ENCODE measurements at regions not wholly inside any gene's neighbourhood (a gene's known extent, or its start where the extent isn't known, plus 50 kb on each side); places are given as distances from the start of the nearest gene placed in this dataset.
"Not testable (repeated sequence)": the region's sequence is repeated elsewhere in the genome, so short reads cannot be mapped to it uniquely, and the experiment has no call there.

GRCh38 chr4:24363751-24364150 lies 220.6 kb downstream of the DHX15 start:
- DNase-seq = no peak

DNA sequence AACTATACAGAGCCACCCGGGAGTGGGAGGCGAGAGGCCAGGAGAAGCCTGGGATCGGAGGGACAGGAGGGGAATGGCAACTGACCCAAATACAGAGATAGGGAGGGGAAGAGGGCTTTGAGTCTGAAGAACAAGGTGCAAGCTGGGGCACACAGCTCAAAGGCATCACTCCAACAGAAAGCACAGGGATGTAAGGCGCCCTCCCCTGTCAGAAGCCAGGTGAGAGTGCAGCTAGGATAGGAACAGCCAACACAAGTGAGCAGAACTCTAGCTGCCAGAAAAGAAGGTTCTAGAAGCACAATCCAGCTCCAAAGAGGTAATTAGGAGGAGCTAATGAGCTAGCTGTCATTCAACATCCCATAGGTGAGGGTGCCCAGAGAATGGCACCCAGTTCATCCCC lies 232.2 kb downstream of the DHX15 start:
- no peak for DNase-seq

- DNase-seq = not testable (repeated sequence)
Measured at GRCh38 chr4:24349168-24349996, 235.0 kb downstream of the DHX15 start.

DNA sequence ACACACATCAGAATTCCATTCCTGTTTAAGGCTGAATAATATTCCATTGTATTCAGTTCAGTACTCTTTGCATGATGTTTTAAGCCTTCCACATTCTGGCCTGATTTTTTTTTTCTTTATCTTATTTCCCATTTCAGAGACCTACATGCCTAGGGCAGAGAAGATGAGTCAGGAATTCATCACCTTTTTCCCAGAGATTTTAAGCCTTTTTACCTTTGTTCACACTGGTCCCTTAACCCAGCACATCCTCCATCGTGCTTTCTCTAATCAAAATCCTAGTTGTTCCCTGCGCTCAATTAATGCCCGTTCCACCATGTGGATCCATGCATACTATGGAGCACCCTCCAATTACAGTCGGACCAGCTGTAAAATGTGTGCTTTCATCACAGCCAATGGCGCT lies 245.1 kb downstream of the DHX15 start:
- no peak for DNase-seq

DNA sequence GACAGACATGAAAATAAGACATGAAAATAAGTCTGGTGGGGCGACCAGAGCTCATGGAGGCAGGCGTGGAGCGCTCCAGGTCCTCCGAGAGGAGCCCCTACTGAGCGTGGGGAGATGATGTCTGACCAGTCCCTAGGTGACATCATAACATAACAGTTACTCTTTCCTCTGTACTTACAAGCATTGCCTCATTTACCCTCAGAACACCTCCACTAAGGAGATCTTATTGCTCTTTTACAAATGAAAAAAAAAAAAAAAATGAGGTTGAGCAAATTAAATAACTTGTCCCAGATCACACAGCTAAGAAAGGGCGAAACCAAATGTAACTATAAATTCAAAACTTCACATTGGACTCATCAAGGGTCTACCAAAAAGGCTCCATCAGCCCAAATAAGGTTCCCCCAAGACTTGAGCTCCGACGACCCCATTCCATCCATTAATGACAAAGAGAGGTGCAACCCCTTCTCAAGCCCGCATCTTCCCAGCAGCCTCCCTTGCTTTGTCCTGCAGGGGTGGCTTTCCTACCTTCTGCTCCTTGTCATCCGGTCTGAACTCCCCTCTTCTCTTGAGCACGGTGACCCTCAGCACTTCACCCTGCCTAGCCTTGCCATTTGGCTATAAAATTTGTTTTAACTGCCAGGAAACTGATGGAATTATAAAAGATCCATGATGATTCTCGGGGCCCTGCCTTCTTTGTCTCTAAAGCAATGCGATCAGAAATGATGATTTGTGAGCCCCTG lies 246.7 kb downstream of the DHX15 start:
- no peak for DNase-seq

DNA sequence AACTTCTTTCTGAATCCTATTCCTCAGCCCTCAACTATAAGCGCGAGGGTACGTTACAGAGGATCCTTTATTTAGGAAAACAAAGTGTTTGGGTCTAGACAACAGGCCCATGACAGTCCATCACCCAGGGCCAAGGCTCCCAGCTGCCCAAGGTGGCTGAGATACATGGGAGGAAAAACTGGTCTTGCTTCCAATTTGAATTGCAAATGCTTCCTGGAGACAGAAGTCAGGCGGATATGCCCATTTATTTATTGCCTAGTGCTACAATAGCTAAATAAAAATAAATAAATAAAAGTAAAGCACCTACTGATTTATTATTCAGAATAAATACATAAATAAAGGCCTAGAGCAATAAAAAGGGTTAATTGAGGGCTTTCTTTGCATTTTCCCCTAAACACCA lies 248.7 kb downstream of the DHX15 start:
- DNase-seq = no peak

- DNase-seq = no peak
Measured at GRCh38 chr4:24334906-24335305, 249.4 kb downstream of the DHX15 start.

DNA sequence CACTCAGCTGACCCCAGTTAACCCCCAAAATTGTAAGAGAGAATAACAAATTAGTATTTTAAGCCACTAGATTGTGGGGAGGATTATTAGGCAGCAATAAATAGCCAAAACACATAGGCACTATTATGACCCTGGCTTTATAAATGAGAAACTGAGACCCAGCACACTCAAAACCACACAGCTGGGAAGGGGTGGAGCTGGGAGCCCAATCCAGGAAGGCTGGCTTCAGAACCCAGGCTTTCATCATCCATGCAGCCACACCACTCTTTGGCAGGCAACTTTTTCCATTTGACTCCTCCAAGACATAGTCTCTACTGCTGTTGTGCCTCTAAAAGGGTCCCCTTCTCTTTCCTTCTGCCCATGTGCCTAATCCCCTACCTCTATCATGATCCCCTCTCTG lies 253.8 kb downstream of the DHX15 start:
- no peak for DNase-seq

- no peak for DNase-seq
Measured at GRCh38 chr4:24330172-24330571, 254.2 kb downstream of the DHX15 start.

- DNase-seq = no peak
Measured at GRCh38 chr4:24328711-24329110, 255.6 kb downstream of the DHX15 start.

DNA sequence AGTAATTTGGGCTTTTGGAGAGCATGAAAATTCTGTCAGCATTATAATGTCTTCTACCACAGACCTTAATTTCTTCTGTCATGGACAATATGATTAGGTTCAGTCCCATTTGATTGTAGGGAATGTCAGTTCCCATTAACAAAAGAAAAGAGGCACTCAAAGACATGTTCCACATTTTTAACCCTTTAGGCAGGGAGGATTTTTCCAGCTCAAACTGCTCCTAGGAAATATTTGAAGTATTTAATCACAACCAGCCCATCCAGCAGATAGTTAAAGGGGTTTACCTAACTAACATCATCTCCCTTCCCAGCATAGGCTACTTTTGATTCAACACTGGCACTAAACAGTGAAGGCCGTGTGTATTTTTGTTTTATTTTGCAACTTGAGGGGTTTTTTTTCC lies 256.0 kb downstream of the DHX15 start:
- DNase-seq = no peak

DNA sequence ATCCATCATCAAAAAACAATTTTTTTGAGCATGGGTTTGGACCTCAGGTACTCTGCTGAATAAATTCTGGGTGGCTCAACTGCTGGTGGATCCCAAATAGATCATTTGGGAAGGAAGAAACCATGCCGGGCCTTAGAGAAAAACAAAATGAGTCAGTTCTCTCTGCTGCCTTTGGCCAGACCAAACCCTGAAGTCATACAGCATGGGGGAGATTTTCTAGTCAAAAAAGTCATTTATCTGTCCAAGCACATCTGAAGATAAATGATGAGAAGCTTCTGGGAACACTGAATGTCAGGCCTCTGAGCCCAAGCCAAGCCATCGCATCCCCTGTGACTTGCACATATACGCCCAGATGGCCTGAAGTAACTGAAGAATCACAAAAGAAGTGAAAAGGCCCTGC lies 261.4 kb downstream of the DHX15 start:
- DNase-seq = no peak

DNA sequence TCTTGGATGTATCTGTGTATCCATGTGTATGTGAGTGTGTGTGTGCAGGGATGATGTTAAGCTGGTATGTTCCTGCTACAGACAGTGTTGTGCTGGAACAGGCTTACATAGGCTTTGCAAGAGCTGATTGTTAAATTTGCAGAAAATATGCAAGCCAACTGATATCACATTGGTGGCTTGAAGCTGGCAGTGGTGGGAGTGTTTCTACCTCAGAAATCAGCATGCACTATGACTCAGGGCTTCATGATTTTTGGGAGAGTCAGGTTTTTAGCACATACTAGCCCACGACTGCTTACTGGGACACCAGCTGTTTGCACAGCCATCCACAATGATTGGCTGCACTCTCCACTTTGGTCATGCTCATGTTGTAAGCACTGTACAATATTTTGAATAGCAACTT lies 261.8 kb downstream of the DHX15 start:
- no peak for DNase-seq

GRCh38 chr4:24321616-24322015 lies 262.7 kb downstream of the DHX15 start:
- DNase-seq = no peak

DNA sequence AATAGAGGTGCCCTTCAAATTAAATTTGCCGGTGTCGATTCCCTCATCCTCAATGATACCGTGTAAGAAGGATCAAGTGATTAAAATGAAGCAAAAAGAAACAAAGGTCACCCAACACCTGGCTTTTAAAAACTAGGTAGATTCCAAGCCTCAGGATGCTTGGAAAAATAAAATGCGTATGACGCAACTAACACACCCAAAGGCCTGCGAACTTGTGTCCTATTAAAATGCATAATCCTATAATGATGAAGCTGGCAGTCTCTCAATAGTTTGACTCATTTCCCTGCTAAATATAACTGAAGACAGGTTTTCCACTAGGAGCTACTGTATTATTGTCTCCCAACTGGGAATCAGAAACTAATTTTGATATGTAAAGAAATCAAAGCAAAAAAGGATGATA lies 263.2 kb downstream of the DHX15 start:
- no peak for DNase-seq

DNA sequence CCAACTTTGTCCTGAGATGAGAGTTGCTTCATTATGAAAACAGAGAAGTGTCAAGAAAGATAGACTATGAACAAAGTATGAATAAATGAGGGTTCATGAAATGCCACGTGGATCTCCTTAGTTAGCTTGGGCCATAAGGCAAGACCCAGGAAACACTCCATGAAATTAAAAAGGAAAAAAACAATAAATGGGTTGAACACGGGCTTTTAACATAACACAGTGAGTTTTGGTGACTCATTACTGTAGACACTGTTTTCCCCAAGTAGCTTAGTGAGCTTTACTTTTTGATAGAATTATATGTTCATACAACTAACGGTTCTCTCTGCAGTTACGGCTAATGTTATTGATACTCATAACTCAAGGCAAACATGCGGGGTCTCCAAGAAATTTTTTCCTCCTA lies 265.0 kb downstream of the DHX15 start:
- DNase-seq = no peak

- DNase-seq = no peak
Measured at GRCh38 chr4:24315056-24315455, 269.3 kb downstream of the DHX15 start.

DNA sequence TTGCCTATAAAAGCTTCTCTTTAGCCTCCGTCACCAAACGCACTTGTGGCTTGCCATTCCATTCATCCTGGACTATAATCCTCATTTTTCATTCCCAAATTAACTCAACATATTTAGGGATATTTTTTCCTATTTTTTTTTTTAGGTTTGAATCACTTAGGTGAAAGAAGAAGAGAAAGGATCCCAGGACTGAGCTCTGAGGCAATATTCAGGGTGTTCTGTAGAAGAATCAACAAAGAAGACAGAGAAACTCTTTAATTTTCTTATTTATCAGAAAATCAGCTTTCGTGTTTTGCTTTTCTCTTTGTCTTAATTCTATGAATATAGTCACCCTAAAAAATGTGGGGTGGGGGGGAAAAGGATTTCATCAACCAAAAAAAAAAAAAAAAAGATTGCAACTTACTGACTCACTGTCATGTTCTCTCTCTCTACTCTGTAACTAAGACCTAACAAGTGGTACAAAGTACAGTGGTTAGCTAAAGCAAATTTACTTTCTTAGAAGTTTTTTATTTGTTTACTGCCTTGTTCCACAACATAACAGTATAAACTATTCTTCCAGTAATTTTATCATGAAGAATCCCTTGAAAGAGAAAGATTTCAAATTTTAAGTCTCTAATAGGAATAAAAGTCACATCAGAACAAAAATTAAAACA lies 272.0 kb downstream of the DHX15 start:
- no peak for DNase-seq

GRCh38 chr4:24303926-24304325 lies 280.4 kb downstream of the DHX15 start:
- DNase-seq = no peak

- DNase-seq = no peak
Measured at GRCh38 chr4:24298911-24299310, 285.4 kb downstream of the DHX15 start.

DNA sequence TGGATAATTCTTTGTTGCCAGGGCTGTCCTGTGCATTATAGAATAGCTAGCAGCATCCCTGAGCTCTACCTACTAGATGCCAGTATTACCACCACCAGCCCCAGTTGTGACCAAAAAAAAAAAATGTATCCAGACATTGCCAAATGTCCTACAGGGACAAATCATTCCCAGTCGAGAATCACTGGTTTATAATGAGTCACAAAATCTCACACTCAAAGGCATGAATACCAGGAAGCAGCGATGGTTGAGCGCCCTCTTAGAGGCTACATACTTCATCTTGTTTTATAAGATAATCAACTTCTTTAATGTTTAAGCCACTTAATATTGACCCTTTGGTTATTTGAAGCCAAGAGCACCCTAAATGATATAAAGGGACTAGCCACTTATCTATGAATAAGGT lies 297.3 kb downstream of the DHX15 start:
- DNase-seq = no peak

DNA sequence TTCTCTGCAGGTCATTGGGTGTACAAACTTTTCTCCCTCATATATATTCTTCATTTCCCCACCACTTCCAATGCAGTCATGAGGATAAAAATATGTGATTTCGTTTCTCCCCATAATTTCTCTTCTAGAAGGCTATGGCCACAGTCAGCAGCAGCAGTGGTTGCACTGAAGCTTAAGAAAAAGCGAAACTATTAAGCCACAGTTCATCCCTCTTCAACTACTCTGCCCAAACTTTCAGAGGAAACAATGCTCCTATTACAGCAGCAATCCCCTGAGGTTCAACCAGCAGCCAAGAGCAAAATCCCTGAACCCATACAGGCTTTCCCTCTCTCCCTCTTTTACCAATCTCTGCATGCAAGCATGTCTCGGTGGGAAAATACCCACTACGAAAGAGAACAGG lies 298.6 kb downstream of the DHX15 start:
- no peak for DNase-seq

GRCh38 chr4:24282446-24282845 lies 301.9 kb downstream of the DHX15 start:
- DNase-seq = no peak

GRCh38 chr4:24279911-24280375 lies 304.4 kb downstream of the DHX15 start:
- DNase-seq = no peak

All from NCI-H1694 (cell line).